G401 (cell line): ENCODE measurements at regions not wholly inside any gene's neighbourhood (a gene's known extent, or its start where the extent isn't known, plus 50 kb on each side); places are given as distances from the start of the nearest gene placed in this dataset.
"Not testable (repeated sequence)": the region's sequence is repeated elsewhere in the genome, so short reads cannot be mapped to it uniquely, and the experiment has no call there.

Source experiments
- DNase-seq: peaks from one replicate; pipeline ENCODE4 v3.0.0-alpha.2; 2015; ENCODE audit warnings: low spot score
- in situ Hi-C: cut with HindIII; loops from 2 replicates; pipeline ENCODE4 v1.10.0; 2016; ENCODE audit warnings: low sequenced_read_pairs, mixed read lengths

DNA sequence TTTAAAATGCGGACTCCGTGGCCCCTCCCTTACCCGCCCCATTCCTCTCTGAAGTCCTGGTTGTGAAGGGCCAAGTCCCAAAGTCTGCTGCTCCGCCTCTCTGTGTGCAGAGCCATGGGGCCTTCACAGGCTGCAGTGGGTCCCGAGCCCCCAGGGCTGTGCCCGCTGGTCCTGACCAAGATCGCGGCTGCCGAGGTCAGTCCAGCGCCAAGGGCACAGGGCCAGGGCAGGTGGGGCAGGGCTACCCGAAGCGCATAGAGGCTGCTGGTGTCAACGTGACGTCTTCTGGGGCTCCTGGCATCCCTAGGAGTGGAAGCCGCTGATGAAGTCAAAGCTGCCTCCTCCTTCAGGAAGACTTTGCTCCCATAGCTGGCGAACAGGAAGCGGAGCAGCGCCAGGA, 858.8 kb downstream of the TUBA3C start:
- DNase-seq, in situ Hi-C loops: not testable (repeated sequence)

DNA sequence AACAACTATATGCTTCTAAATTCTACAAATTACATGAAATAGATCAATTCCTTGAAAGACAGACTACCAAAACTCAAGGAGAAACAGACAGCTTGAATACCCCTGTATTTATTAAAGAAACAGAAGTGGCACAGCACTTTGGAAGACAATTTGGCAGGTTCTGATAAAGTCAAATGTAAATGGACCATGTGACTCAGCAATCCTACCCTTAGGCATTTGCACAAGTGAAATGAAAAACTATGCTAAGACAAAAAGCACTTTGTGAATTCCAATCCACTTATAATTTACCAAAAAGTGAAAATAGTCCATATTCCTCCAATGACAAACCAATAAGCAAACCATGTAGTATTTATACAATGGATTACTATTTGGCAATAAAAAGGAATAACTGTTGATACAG, 862.0 kb downstream of the TUBA3C start:
- DNase-seq, in situ Hi-C loops: not testable (repeated sequence)

DNA sequence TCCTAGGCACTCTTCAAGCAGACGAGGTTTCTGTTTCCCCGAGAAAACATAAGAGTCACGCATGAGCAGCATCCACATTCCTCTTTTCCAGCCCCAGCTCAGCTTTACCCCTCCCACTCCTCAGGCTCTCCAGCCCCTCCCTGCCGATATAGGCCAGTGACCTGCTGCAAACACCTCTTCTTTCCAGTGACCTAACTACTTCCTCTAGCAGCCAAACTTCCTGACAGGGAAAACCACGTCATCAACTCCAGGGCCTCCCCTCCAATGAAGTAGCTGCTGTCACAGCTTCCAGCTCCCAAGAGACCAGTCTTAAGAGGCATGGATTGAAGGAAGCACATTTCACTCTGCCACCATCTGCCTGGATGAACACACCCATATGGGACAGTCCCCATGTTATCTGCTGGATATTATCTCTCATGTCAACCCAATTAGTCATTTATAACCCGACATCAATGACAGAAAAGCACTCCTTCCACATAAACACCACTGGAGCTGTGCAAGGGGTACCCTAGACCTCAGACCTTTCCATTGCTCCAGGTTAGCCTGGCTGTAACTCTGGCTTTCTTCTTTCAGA, 878.3 kb downstream of the TUBA3C start:
- DNase-seq, in situ Hi-C loops: not testable (repeated sequence)

DNA sequence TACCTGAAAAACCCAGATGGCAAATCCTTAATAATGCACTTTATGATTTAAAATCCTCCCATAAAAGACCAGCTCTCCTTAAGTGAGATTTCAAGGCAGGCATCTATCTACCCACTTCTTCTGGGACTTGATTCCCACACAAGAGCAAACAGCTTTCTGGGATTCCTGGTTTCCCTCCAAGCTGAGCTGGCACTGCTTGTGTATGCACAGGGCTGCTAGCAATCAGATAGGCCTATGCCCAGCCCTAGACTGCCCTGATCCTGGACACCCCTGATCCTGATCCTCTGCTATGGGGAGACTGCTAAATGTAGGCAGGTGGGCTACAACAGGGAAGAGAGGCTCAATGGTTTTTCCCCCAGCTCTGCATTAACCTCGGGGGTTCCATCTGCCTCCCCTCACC, 880.7 kb downstream of the TUBA3C start:
- in situ Hi-C loops, DNase-seq: not testable (repeated sequence)

DNA sequence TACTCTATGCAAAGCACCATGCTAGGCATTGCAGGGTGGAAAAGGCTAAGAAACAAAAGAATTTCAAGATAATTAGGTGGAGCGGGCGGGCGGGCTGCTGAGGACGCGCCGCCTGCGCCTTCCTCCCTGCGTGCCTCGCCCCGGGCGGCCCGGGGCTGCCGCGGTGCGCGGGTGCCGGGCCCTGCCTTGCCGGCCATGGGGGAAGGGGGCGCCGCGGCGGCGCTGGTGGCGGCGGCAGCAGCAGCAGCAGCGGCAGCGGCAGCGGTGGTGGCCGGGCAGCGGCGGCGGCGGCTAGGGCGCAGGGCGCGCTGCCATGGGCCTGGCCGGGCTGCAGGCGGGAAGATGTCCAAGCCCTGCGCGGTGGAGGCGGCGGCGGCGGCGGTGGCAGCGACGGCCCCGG, 884.3 kb downstream of the TUBA3C start:
- DNase-seq, in situ Hi-C loops: not testable (repeated sequence)

DNA sequence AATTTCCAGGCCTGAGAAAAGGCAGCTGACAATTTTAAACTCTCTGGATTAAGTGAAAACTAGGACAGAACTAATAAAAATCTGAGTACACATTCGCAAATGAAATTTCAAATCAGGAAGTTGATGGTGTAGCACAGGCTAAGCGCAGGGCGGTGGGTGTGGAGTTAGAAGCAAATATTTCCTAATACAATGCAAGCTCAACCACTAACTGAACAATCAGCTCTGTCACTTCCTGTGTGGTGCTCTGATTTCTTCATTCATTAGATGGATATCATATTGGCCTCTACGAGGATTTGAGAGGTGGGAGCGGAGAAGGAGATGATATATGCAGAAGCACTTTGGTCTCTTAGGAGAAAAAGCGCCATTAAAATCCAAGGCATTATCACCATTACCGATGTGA, 885.0 kb downstream of the TUBA3C start:
- in situ Hi-C loops, DNase-seq: not testable (repeated sequence)

DNA sequence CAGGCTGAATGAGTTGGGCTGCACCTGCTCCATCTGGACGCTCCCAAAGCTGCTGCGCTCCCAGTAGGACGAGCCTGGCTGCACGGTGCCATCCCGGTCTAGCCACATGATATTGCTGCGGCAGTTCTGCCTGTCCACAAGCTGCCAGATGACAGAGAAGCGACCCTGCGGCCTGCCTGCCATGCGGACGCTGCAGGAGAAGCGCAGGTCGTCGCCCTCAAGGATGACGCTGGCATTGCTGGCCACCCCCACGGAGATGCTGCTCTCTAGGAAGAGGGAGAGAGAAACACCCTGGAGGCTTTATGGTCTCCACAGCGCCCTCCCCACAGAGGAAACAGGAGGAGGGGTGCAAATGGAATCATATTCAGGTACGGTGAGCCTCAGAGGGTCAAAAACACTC, 887.3 kb downstream of the TUBA3C start:
- DNase-seq, in situ Hi-C loops: not testable (repeated sequence)

DNA sequence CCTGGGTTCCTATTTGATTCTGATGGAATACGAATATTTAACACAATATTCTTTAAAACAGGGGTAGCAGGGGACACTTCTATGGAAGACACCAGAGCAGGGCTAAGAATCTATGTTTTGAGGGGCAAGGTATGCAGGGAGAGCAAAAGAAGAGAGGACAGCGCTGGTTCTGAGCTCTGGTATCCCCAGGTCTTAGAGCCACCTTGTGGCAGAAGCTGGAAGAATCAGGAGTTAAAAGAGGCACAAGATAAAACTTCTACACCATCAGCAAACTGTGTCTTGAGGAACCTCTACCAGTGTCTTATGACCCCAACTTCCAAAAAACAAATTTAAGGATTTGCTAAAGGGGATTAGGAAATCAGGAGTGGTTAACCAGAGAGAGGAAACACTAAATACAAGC, 894.8 kb downstream of the TUBA3C start:
- DNase-seq, in situ Hi-C loops: not testable (repeated sequence)

DNA sequence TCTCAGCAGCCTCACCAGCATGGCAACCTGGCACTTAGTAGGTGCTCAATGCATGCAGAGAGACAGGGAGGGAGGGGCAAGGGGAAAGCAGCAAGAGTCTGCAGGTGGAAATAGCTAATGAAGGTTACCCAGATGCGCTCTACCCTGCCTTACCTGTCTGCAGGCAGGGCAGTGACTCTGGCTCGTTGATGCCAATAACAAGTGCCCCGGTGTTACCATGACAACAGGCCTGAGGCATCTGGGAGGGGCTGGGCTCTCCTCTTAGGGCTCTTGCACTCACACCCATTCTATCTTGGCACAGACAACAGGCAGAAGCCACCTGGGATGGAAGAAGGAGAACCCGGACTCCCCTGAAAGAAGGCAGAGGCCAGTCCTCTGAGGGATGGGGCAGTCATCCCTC, 896.0 kb downstream of the TUBA3C start:
- in situ Hi-C loops, DNase-seq: not testable (repeated sequence)

DNA sequence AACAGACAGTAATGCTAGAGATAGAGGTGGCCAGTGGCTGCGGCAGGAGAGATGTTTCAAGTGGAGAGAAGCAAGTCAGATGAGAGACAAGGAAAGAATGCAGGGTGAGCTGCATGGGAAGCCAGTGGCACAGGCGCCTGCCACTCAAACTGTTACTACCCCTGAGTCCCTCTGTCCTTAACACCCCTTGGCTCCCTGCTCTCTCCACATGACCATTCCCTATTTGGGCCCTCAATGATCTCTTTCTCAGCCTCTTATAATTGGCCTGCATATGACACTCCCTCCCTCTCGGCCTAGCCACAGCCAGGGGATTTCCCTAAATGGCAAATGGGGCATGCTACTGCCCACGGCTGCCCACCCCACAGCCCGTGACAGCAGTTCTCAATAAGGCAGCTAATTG, 897.6 kb downstream of the TUBA3C start:
- in situ Hi-C loops, DNase-seq: not testable (repeated sequence)

DNA sequence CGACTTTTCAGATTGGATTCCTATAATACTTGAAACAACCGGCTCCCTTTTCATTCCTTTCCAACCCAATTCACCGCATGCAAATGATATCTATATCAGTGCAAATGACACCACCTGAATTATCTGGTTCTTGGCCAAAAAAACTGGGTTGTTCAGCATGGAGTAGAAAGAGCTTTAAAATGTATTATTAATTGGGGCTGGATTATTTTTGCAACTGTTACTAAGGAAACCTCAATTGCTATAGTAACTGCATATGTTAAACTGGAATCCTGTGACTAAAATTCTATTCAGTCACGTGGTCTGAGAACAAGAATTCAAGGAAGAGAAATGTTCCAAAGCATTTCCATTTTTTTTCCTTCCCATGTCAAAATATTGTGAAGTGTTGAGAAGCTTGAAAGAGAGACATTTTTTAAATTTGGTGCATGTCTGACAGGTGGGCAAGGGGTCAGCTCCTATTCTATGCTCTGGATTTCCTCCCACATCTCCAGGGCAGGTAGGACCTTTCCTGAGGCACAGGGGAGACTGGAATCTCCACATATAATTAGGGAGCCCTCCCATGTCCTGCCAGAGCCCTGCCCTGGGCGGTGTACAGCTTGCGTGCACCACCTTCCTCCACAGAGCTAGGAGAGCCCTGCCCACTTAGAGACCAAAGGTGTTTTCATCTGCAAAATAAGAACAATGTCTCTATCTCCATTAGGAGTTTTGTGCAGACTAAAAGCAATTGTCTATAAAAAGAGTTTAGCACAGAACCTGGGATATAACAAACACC, 899.6 kb downstream of the TUBA3C start:
- DNase-seq, in situ Hi-C loops: not testable (repeated sequence)

DNA sequence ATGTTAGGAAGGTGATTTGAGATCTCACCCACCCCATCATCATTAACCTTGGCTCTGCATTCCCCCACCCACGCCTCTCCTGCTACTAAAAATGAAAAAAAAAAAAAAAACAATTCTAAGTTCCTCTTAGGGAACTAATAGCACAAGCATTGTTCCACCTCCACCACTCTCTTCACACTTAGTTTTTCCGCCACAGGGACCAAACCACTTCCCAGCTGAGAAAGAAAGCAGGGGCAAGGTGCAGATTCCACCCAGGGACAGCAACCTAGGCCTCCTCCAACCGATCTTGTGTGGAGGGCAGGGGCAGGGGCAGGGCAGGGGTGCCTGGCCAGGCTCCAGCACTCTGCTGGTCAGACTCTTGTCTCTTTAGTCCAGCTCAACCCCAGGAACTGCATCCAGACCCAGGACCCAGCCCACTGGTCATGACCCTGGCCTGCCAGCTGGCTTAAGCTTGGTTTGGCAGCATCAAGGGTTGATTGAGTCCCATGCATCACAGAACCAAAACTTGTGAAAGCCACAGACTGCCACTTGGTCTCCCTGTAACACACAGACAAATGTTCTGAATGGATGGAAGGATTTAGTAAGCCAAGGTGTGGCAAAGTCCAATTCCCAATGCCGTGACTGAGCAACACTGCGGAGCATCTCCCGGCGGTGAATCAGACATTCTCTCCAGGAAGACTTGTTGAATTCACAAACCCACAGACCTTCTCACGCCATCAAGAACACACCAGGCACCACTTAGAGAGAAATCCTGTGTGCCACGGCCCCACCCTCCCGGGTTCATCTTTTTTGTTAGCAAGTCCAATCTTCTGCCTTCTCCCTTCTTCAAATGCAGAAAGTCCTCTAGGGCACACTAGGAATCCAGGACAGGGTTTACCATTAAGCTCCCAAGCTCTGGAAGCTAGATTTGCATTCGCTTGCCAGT, 900.5 kb downstream of the TUBA3C start:
- DNase-seq, in situ Hi-C loops: not testable (repeated sequence)

DNA sequence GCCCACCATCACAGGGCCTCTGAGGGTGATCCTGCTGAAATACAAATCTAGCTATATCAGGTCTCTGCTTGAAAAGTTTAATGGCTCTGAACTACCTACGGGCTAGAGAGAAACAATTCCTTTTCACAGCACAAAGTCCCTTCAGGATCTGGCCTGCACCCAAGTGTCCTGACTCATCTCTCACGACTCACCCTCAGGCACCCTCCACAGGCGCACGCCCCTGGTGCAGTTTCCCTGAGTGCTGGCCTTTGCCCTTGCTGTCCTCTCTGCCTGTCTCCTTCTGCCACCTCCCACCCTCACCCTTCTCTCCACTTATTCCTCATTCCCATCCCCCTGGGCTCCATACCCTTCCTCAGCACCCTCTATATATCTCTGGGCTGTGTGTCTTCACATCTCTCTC, 901.7 kb downstream of the TUBA3C start:
- DNase-seq, in situ Hi-C loops: not testable (repeated sequence)

DNA sequence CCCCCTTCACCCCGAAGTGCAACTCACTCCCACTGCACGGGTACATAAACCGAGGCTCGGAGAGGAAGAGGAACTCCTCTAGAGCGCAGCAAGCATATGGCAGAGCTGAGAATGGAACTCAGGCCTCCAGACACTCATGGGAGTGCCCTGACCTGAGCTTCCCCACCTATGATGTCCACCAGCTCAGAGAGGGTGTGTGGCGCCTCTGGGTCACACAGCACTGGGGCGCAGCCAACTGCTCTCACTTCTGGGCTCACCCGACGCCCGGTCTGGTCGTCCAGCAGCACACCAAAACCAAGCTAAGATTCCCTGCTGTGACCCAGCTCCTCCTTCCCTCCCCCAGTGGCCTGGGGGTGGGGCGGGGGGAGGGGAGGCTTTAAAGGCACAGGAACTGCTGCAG, 904.3 kb downstream of the TUBA3C start:
- DNase-seq, in situ Hi-C loops: not testable (repeated sequence)

DNA sequence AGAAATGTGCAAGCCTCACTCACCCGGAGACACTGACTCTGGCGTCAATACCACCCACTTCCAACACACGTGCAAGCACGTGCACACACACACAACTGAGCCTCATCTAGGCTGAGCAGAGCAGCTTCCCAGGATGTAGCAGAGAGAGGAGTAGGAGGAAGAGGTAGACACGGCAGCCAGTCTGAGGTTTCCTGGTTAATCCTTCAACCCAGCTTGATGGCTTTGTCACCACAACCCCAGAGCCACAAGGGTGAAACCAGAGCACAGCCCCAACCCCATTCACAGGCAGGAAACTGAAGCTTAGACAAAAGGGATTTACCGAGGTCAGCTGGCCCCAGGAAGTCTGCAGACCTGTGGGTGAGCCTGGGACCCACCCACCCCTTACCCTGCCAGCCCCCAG, 905.3 kb downstream of the TUBA3C start:
- in situ Hi-C loops, DNase-seq: not testable (repeated sequence)

DNA sequence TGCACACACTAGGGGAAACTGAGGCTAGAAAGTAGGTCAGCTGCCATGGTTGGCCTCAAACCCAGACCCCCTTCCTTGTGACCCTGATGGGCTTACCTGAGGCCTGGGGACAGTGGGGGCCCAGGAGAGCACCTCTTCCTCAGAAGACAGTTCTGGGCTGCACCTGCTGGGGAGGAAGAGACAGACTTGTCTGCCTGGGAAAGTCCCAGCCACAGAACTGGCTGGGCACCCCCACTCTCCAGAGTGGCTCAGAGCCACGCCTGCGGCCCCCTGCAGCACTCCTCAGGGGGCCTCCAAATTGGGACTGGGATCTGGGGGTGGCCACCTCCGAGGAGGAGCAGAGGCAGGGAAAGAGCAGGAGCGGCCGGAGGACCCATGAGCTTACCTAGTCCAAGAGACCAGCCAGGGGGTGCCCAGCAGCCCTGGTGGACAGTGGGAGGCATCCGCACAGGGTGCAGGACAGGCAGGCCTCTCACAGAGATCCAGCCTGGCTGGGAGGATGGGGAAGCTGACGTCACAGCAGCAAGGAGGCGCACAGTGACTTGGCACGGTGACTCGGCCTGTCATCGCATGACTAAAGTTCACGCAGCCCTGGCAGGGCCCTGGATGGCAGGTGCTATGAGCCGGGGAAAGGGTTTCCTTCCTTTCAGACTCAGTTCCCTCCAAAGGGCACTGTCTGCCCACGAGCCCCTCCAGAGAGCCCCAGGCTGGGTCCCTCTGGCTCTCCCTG, 907.7 kb downstream of the TUBA3C start:
- DNase-seq, in situ Hi-C loops: not testable (repeated sequence)

DNA sequence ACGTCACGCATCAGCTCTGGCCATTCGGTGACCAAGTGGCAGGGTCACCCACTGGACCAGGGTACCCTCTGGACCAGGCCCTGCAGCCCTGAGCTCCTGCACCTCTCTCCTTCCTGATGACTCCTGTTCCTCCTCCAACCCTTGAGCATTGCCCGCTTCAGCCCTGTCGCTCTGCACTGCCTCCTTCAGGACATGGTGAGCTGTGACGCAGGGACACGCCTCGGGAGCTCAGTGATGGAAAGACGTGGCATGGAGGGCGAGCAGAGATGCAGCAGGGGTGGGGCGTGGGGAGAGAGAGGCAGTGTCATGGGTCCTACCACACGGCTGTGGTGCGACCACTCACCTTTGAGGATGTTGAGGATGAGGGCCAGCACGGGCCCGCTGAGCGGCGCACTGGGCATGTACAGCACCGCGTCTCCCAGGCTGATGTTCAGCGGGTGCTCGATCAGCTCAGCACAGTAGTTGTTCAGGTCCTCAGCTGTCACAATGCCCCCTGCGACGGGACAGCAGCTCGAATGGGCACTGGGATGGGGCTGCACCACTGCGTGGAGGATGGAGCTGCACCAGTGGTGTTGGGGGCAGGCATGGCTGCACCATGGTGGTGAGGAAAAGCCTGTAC, 922.7 kb downstream of the TUBA3C start:
- in situ Hi-C loops, DNase-seq: not testable (repeated sequence)

DNA sequence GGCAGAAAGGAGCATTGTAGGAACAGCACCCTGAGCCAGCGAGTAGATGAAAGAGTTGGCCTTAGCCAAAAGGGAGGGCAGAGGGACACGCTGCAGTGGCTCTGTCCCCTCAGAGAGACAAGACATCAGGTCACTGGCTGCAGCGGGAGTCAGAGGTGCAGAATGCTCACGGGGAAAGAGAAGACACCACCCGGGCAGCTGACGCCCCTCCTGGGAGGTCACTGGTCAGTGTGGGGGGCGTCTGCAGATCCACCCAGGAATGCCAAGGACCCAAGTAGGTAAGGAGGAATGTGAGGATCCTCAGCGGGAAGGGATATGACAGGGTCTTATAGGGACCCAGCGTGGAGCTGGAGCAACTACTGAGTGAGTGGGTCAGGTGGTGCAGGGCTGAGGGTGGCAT, 923.9 kb downstream of the TUBA3C start:
- in situ Hi-C loops, DNase-seq: not testable (repeated sequence)

DNA sequence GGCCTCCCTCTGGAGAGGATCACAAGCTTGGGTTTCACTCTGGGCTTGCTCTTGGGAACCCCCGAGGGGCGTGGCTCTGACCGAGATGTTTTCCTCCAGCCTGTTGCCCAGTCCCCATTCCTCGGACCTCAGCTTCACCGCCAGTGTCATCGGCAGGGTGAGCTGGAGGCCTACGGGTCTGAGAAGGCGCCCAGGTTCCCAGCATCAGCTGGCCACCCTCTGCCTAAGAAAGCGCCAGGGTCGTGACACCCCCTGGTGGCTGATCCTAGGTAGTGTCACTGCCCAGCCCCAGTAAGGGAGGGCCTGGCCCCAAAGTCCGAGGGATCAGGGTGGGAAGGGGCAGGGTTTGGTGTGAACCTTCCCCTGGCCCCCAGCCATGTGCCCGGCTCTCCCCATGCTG, 928.8 kb downstream of the TUBA3C start:
- in situ Hi-C loops, DNase-seq: not testable (repeated sequence)
